PC-3 (cell line): ENCODE measurements at regions not wholly inside any gene's neighbourhood (a gene's known extent, or its start where the extent isn't known, plus 50 kb on each side); places are given as distances from the start of the nearest gene placed in this dataset.

Source experiments
- CTCF ChIP-seq: fragments of 300-600 bp; sonication (generic); conservative IDR thresholded peaks from 2 replicates; pipeline ENCODE4 v1.5.1; 2017; ENCODE audit warnings: antibody characterized with exemption, low read depth, mild to moderate bottlenecking, low read length
- EZH2 ChIP-seq: fragments of 300-600 bp; sonication (generic); IDR thresholded peaks from one replicate; pipeline ENCODE4 v1.6.1; 2017; ENCODE audit warnings: antibody characterized with exemption, mild to moderate bottlenecking, low read length; ENCODE audit not compliant: unreplicated experiment
- EZH2phosphoT487 ChIP-seq: fragments of 300-600 bp; sonication (generic); IDR thresholded peaks from 2 replicates; pipeline ENCODE4 v1.6.1; 2018; ENCODE audit warnings: mild to moderate bottlenecking, antibody characterized with exemption, low read length, borderline replicate concordance

DNA sequence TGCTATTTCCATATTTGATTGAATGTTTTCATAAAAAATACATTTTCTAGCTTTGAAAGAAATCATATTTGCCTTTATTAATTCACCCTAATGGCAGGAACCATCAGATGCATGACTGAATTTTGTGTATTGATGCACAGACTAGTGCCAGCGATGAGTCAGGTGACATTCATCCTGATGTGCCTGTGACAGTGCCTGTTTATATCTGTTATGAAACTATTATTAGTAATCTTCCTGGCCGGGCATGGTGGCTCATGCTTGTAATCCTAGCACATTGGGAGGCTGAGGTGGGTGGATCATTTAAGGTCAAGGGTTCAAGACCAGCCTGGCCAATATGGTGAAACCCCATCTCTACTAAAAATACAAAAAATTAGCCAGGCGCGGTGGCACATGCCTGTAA lies 170.0 kb downstream of the TSN start:
- TF ChIP-seq CTCF = no peak
- no peak for TF ChIP-seq EZH2phosphoT487
- TF ChIP-seq EZH2 = no peak
